Mammary epithelial cell (primary cell): ENCODE measurements at regions not wholly inside any gene's neighbourhood (a gene's known extent, or its start where the extent isn't known, plus 50 kb on each side); places are given as distances from the start of the nearest gene placed in this dataset.

Experiments
- CTCF ChIP-seq, 2 donors: IDR thresholded peaks in 1 of 2; conservative IDR thresholded peaks in 1 of 2; 2 replicates each; pipeline ENCODE4 v1.5.1; 2011 to 2012; ENCODE audit warnings: inconsistent platforms in 2 of 2, low read length in 2 of 2, mild to moderate bottlenecking in 2 of 2, control low read depth in 1 of 2, low read depth in 1 of 2; ENCODE audit not compliant: insufficient read depth in 1 of 2; ENCODE audit errors: extremely low read depth in 1 of 2
- EZH2 ChIP-seq: IDR thresholded peaks from 2 replicates; pipeline ENCODE4 v1.6.1; 2012; ENCODE audit warnings: low read length, inconsistent platforms, borderline replicate concordance

GRCh38 chr14:34222867-34223266, 239.2 kb downstream of the SPTSSA start:
- TF ChIP-seq CTCF (conservative IDR thresholded peaks at IDR 0.05 in 1 of 2, IDR thresholded peaks at IDR 0.05 in 1 of 2; ENCODE audit: extremely low read depth in 1 of 2, insufficient read depth in 1 of 2, low read depth in 1 of 2, low read length in 2 of 2) (no peak), EZH2 (no peak)
